OCI-LY3 (cell line): ENCODE measurements at regions not wholly inside any gene's neighbourhood (a gene's known extent, or its start where the extent isn't known, plus 50 kb on each side); places are given as distances from the start of the nearest gene placed in this dataset.

Experiments
- H2AFZ ChIP-seq: fragments of 200-600, 300-600 bp; shearing (Covaris generic); 2 replicates; pipeline ENCODE4 v1.6.0; 2014; ENCODE audit warnings: antibody characterized with exemption, low read depth, low read length
- H3K27ac ChIP-seq: fragments of 200-600, 300-600 bp; sonication (generic); 2 replicates; pipeline ENCODE4 v1.5.1; 2014; ENCODE audit warnings: mild to moderate bottlenecking, low read length, moderate library complexity, mixed read lengths
- H3K27me3 ChIP-seq: fragments of 200-600, 300-600 bp; sonication (generic); 2 replicates; pipeline ENCODE4 v1.6.1; 2014; ENCODE audit warnings: low read depth, low read length, mixed read lengths
- H3K36me3 ChIP-seq: fragments of 200-600, 300-600 bp; sonication (generic); replicated peaks from 2 replicates; pipeline ENCODE3; 2014; ENCODE audit warnings: low read depth, low read length, mixed read lengths
- H3K4me1 ChIP-seq: fragments of 300-600, 200-600 bp; sonication (generic); 2 replicates; pipeline ENCODE4 v1.6.1; 2014; ENCODE audit warnings: low read length, mixed read lengths
- H3K4me2 ChIP-seq: fragments of 200-600, 300-600 bp; sonication (generic); 2 replicates; pipeline ENCODE4 v1.6.1; 2014; ENCODE audit warnings: low read length, mixed read lengths
- H3K4me3 ChIP-seq: fragments of 300-600, 200-600 bp; sonication (generic); 2 replicates; pipeline ENCODE4 v1.5.1; 2014; ENCODE audit warnings: antibody characterized with exemption, mild to moderate bottlenecking, low read length, moderate library complexity
- H3K79me2 ChIP-seq: fragments of 300-600, 200-600 bp; shearing (Covaris generic); 2 replicates; pipeline ENCODE4 v1.6.1; 2014; ENCODE audit warnings: mild to moderate bottlenecking, low read length, mixed read lengths
- H3K9ac ChIP-seq: fragments of 300-600, 200-600 bp; shearing (Covaris generic); 2 replicates; pipeline ENCODE4 v1.6.0; 2014; ENCODE audit warnings: mild to moderate bottlenecking, low read length, moderate library complexity
- H3K9me3 ChIP-seq: fragments of 200-600, 300-600 bp; shearing (Covaris generic); 2 replicates; pipeline ENCODE4 v1.6.1; 2014; ENCODE audit warnings: low read length, mixed read lengths; ENCODE audit not compliant: insufficient read depth
- H4K20me1 ChIP-seq: fragments of 200-600, 300-600 bp; sonication (generic); 2 replicates; pipeline ENCODE4 v1.6.1; 2016; ENCODE audit warnings: low read length, mixed read lengths; ENCODE audit not compliant: insufficient read depth
- CTCF ChIP-seq: fragments of 200-600, 300-600 bp; sonication (generic); IDR thresholded peaks from 2 replicates; pipeline ENCODE4 v1.5.1; 2014; ENCODE audit warnings: antibody characterized with exemption, low read length, low read depth
- EZH2phosphoT487 ChIP-seq: fragments of 200-600 bp; shearing (Covaris generic); IDR thresholded peaks from 2 replicates; pipeline ENCODE4 v1.6.1; 2018; ENCODE audit warnings: antibody characterized with exemption, mixed run types, low read depth

GRCh38 chr3:72203105-72203504 is 418.2 kb upstream of the PROK2 start:
- no peaks in the 10 kb centered on the region for H4K20me1 ChIP-seq
- no peak overlapping the region for H2AFZ ChIP-seq
- H3K9me3 ChIP-seq, result peaks cover 10% of the 10 kb centered on the region; the same call in 1 of the 2 replicates
- no peaks in the 10 kb centered on the region for H3K36me3 ChIP-seq
- no peaks in the 10 kb centered on the region for H3K79me2 ChIP-seq
- H3K27ac ChIP-seq, result no peak overlapping the region
- TF ChIP-seq EZH2phosphoT487, result no peak
- no peak for TF ChIP-seq CTCF
- peaks cover 90% of the 10 kb centered on the region for H3K27me3 ChIP-seq
- no peak overlapping the region for H3K4me3 ChIP-seq
- H3K9ac ChIP-seq, result no peak overlapping the region
- no peaks in the 10 kb centered on the region for H3K4me1 ChIP-seq
- no peak overlapping the region for H3K4me2 ChIP-seq

DNA sequence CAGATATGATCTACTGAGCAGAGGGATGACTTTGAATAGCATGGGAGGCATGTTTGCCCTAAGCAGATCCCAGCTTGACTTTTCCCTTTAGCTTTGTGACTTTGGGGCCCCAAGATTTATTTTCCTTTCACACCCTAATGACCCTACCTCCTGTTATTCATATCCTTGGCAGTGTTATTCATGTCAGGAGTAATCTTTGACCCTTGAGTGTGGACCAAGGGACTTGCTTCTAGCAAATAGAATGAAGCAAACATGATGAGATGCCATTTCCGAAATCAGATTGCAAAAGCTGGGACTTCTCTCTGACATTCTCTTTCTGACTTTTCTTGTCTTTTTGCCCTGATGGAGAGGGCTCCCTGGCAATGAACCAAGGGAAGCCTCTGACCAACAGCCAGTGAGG is 415.4 kb upstream of the PROK2 start:
- Histone ChIP-seq H3K4me3 (no peak overlapping the region), H4K20me1 (no peaks in the 10 kb centered on the region), H3K79me2 (no peaks in the 10 kb centered on the region), H3K4me1 (no peaks in the 10 kb centered on the region), H3K9me3 (peaks cover 10% of the 10 kb centered on the region; the same call in 1 of the 2 replicates), H2AFZ (no peak overlapping the region), H3K4me2 (no peak overlapping the region), H3K27ac (no peak overlapping the region), H3K27me3 (peaks cover 90% of the 10 kb centered on the region), H3K36me3 (no peaks in the 10 kb centered on the region), H3K9ac (no peak overlapping the region)
- TF ChIP-seq EZH2phosphoT487, result no peak
- no peak for TF ChIP-seq CTCF

- Histone ChIP-seq H3K4me3 (no peak overlapping the region), H3K4me1 (no peaks in the 10 kb centered on the region)
- no peak for TF ChIP-seq CTCF
- no peak for TF ChIP-seq EZH2phosphoT487
Observed at GRCh38 chr3:72199530-72199929, 414.6 kb upstream of the PROK2 start.

DNA sequence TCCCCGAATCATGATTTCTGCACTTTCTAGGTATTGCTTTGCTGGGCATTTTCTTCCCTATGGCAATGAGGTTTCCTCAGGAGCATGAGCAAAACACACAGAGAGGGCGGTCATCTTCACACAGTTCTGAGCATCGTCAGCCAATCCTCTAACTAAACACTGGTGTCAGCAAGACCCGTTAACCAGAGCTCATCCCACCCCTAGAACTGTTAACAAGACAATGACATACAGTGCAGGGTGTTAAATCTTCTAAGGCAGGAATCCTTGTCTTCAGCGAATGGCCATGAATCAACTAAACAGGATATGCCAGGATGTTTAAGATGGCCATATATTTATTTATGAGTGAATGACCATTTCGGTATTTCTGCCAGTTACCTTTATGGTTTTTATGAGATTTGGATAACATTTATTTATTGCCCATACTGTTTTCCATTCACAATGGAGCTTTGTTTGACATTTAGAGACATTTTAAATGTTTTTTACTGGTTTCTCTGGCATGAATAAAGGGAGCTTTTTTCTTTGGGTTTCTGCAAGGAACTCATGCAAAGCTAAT is 411.5 kb upstream of the PROK2 start:
- no peak overlapping the region for H3K4me2 ChIP-seq
- H3K4me3 ChIP-seq, result no peak overlapping the region
- no peaks in the 10 kb centered on the region for H4K20me1 ChIP-seq
- no peak overlapping the region for H3K9ac ChIP-seq
- H3K9me3 ChIP-seq, result peaks cover 6% of the 10 kb centered on the region
- H3K27ac ChIP-seq, result no peak overlapping the region
- H2AFZ ChIP-seq, result no peak overlapping the region
- H3K36me3 ChIP-seq, result no peaks in the 10 kb centered on the region
- H3K79me2 ChIP-seq, result no peaks in the 10 kb centered on the region
- H3K4me1 ChIP-seq, result no peaks in the 10 kb centered on the region
- H3K27me3 ChIP-seq, result peaks cover 90% of the 10 kb centered on the region
- TF ChIP-seq CTCF (no peak), EZH2phosphoT487 (no peak)

More at GRCh38 chr3:72199530-72199929, 414.6 kb upstream of the PROK2 start:
- Histone ChIP-seq H3K27me3 (peaks cover 87% of the 10 kb centered on the region), H3K9ac (no peak overlapping the region), H3K4me2 (no peak overlapping the region), H4K20me1 (no peaks in the 10 kb centered on the region), H3K9me3 (peaks cover 10% of the 10 kb centered on the region; the same call in 1 of the 2 replicates), H3K27ac (no peak overlapping the region), H3K79me2 (no peaks in the 10 kb centered on the region), H2AFZ (no peak overlapping the region), H3K36me3 (no peaks in the 10 kb centered on the region)
